ENCODE measurements at regions not wholly inside any gene's neighbourhood (a gene's known extent, or its start where the extent isn't known, plus 50 kb on each side); places are given as distances from the start of the nearest gene placed in this dataset.

DNA sequence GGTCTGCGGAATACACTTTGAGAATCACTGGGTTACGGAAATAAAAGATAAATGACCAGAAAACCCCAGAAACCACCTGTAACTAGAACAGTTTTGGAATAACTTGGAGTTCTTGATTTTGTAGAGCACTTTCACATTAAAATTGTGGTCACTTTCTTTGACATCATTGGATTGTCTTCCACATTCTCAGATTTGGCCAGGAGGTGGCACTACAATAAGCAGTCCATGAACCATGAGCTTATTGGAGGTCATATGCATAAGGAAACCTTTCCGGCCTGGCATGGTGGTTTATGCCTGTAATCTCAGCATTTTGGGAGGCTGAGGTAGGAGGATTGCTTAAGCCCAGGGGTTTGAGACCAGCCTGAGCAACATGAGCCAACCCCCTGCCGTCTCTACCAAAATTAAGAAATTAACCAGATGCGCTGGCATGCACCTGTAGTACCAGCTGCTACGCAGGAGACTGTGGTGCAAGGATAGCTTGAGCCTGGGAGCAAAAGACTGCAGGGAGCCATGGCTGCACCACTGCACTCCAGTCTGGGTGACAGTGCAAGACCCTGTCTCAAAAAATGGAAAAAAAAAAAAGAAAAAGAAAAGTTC, 107.7 kb upstream of the CAND1 start:
- Histone ChIP-seq H3K9me3 (ENCODE audit: control insufficient read depth, insufficient read depth, low read depth, low read length) (no peaks in the 10 kb centered on the region), H3K27ac (ENCODE audit: extremely low read depth, low read depth, low read length) (no peak overlapping the region), H3K4me1 (ENCODE audit: control insufficient read depth, insufficient read depth, low read length) (no peaks in the 10 kb centered on the region), H3K36me3 (ENCODE audit: control insufficient read depth in 2 of 2, insufficient read depth in 1 of 2, low read length in 2 of 2) (no peaks in the 10 kb centered on the region), H3K4me3 (ENCODE audit: low read depth, low read length) (no peak overlapping the region)
- TF ChIP-seq, protein P1, sequence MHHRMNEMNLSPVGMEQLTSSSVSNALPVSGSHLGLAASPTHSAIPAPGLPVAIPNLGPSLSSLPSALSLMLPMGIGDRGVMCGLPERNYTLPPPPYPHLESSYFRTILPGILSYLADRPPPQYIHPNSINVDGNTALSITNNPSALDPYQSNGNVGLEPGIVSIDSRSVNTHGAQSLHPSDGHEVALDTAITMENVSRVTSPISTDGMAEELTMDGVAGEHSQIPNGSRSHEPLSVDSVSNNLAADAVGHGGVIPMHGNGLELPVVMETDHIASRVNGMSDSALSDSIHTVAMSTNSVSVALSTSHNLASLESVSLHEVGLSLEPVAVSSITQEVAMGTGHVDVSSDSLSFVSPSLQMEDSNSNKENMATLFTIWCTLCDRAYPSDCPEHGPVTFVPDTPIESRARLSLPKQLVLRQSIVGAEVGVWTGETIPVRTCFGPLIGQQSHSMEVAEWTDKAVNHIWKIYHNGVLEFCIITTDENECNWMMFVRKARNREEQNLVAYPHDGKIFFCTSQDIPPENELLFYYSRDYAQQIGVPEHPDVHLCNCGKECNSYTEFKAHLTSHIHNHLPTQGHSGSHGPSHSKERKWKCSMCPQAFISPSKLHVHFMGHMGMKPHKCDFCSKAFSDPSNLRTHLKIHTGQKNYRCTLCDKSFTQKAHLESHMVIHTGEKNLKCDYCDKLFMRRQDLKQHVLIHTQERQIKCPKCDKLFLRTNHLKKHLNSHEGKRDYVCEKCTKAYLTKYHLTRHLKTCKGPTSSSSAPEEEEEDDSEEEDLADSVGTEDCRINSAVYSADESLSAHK (tag by site-specific recombination; IDR thresholded peaks at IDR 0.05) = no peak
- TF ChIP-seq ZNF510 (tag by site-specific recombination; IDR thresholded peaks at IDR 0.05; ENCODE audit: insufficient replicate concordance) = no peak
- TF ChIP-seq ZNF654 (tag by site-specific recombination; IDR thresholded peaks at IDR 0.05; ENCODE audit: low read depth) = peak; percentile 41; the same call in 1 of the 2 replicates
- POLR2A ChIA-PET = interaction anchor here (0.5 kb wide), 1 partner anchor 49 kb away, joined by 3 read pairs; no protein-coding TSS in a partner anchor
- CTCF ChIA-PET = interaction anchor here (0.5 to 1.7 kb wide), 13 partner anchors 9 to 253 kb away, joined by 3 to 7 read pairs (median 4); no protein-coding TSS in a partner anchor

DNA sequence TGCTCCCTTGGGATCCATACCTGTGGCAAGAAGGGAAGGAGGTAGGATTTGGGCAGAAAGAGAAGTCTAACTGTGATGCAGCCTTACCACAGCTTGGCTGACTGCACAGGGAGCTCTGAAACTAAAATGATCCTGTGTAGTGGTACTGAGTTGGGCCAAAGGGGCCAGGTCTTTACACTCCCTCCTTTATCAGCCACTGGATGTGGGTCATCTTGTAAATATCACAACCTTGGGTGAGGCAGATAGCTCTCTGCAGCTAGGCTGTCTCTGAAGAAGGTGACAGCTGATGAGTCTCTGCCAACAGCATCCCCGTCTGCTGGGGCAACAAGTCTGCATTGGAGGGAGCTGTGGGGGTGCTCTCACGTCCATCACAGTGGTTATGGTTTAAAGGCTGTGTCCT, 95.9 kb upstream of the CAND1 start:
- H3K9me3 ChIP-seq (ENCODE audit: control insufficient read depth, insufficient read depth, low read depth, low read length) = no peaks in the 10 kb centered on the region; the same call in 1 of the 2 replicates
- ChIA-PET POLR2A (no interaction called here), CTCF (interaction anchor here (1.2 kb wide), 1 partner anchor 12 kb away, joined by 4 read pairs; no protein-coding TSS in a partner anchor)
- H3K36me3 ChIP-seq (ENCODE audit: control insufficient read depth in 2 of 2, insufficient read depth in 1 of 2, low read length in 2 of 2) = no peaks in the 10 kb centered on the region
- no peak overlapping the region for H3K4me3 ChIP-seq (ENCODE audit: low read depth, low read length)
- H3K27ac ChIP-seq (ENCODE audit: extremely low read depth, low read depth, low read length) = no peak overlapping the region
- peaks cover 4% of the 10 kb centered on the region; the same call in 1 of the 2 replicates for H3K4me1 ChIP-seq (ENCODE audit: control insufficient read depth, insufficient read depth, low read length)
- TF ChIP-seq, protein P2, sequence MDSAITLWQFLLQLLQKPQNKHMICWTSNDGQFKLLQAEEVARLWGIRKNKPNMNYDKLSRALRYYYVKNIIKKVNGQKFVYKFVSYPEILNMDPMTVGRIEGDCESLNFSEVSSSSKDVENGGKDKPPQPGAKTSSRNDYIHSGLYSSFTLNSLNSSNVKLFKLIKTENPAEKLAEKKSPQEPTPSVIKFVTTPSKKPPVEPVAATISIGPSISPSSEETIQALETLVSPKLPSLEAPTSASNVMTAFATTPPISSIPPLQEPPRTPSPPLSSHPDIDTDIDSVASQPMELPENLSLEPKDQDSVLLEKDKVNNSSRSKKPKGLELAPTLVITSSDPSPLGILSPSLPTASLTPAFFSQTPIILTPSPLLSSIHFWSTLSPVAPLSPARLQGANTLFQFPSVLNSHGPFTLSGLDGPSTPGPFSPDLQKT (IDR thresholded peaks at IDR 0.05; ENCODE audit: borderline replicate concordance, low read depth, low read length) = no peak

DNA sequence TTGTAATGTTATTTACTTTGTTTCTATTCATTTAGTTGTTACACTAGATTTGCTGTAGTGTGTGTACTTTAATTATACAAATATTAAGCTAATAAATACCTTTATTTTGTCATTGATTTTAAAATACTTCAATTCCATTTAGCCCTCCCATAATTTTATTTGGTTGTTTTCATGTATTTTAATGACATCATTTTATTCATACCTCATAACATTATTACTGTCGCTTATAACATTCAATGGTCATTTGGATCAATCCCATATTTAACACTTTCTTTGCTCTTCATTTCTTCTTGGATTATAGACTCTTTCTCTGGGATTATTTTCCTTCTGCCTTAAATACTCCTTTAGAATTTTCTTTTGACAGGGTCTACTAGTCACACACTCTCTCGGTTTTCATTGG, 86.6 kb upstream of the CAND1 start:
- Histone ChIP-seq H3K4me1 (ENCODE audit: control insufficient read depth, insufficient read depth, low read length) (no peaks in the 10 kb centered on the region), H3K4me3 (ENCODE audit: low read depth, low read length) (no peak overlapping the region), H3K36me3 (ENCODE audit: control insufficient read depth in 2 of 2, insufficient read depth in 1 of 2, low read length in 2 of 2) (no peaks in the 10 kb centered on the region), H3K9me3 (ENCODE audit: control insufficient read depth, insufficient read depth, low read depth, low read length) (no peaks in the 10 kb centered on the region), H3K27ac (ENCODE audit: extremely low read depth, low read depth, low read length) (no peak overlapping the region)
- no peak for TF ChIP-seq ZNF404 (tag by site-specific recombination; IDR thresholded peaks at IDR 0.05)
- TF ChIP-seq, protein P3, sequence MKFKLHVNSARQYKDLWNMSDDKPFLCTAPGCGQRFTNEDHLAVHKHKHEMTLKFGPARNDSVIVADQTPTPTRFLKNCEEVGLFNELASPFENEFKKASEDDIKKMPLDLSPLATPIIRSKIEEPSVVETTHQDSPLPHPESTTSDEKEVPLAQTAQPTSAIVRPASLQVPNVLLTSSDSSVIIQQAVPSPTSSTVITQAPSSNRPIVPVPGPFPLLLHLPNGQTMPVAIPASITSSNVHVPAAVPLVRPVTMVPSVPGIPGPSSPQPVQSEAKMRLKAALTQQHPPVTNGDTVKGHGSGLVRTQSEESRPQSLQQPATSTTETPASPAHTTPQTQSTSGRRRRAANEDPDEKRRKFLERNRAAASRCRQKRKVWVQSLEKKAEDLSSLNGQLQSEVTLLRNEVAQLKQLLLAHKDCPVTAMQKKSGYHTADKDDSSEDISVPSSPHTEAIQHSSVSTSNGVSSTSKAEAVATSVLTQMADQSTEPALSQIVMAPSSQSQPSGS (tag by site-specific recombination; IDR thresholded peaks at IDR 0.05; ENCODE audit: low read depth) = peak; percentile 73
- ChIA-PET CTCF (no interaction called here), POLR2A (no interaction called here)

DNA sequence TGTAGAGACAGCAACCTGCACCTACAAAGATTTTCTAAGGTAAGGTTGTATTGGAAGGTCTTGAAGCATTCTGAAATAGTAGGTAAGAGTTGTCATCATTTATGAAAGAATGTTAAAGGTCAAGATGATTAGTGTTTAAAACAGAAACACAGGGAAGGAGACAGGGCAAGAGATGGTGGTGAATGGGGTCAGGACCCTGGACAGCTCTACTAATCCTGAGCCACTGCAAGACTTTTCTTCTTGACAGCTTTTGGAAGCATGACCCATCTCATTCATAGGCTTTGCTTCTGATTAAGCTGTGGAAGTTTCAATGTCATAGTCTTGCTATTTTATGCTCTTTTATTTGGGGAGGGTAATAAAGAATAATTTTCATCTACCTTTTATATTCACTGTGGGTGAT, 75.5 kb upstream of the CAND1 start:
- POLR2A ChIA-PET = no interaction called here

More for the DNA sequence above, 75.5 kb upstream of the CAND1 start:
- Histone ChIP-seq H3K27ac (ENCODE audit: extremely low read depth, low read depth, low read length) (no peak overlapping the region), H3K9me3 (ENCODE audit: control insufficient read depth, insufficient read depth, low read depth, low read length) (no peaks in the 10 kb centered on the region), H3K4me3 (ENCODE audit: low read depth, low read length) (no peak overlapping the region), H3K4me1 (ENCODE audit: control insufficient read depth, insufficient read depth, low read length) (no peaks in the 10 kb centered on the region), H3K36me3 (ENCODE audit: control insufficient read depth in 2 of 2, insufficient read depth in 1 of 2, low read length in 2 of 2) (no peaks in the 10 kb centered on the region)
- TF ChIP-seq ZNF792 (tag by site-specific recombination; IDR thresholded peaks at IDR 0.05) (no peak), ZNF514 (tag by site-specific recombination; IDR thresholded peaks at IDR 0.05) (no peak)
- TF ChIP-seq, protein P4, sequence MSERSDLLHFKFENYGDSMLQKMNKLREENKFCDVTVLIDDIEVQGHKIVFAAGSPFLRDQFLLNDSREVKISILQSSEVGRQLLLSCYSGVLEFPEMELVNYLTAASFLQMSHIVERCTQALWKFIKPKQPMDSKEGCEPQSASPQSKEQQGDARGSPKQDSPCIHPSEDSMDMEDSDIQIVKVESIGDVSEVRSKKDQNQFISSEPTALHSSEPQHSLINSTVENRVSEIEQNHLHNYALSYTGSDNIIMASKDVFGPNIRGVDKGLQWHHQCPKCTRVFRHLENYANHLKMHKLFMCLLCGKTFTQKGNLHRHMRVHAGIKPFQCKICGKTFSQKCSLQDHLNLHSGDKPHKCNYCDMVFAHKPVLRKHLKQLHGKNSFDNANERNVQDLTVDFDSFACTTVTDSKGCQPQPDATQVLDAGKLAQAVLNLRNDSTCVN (tag by site-specific recombination; optimal IDR thresholded peaks at IDR 0.05) = no peak
- TF ChIP-seq, protein P5, sequence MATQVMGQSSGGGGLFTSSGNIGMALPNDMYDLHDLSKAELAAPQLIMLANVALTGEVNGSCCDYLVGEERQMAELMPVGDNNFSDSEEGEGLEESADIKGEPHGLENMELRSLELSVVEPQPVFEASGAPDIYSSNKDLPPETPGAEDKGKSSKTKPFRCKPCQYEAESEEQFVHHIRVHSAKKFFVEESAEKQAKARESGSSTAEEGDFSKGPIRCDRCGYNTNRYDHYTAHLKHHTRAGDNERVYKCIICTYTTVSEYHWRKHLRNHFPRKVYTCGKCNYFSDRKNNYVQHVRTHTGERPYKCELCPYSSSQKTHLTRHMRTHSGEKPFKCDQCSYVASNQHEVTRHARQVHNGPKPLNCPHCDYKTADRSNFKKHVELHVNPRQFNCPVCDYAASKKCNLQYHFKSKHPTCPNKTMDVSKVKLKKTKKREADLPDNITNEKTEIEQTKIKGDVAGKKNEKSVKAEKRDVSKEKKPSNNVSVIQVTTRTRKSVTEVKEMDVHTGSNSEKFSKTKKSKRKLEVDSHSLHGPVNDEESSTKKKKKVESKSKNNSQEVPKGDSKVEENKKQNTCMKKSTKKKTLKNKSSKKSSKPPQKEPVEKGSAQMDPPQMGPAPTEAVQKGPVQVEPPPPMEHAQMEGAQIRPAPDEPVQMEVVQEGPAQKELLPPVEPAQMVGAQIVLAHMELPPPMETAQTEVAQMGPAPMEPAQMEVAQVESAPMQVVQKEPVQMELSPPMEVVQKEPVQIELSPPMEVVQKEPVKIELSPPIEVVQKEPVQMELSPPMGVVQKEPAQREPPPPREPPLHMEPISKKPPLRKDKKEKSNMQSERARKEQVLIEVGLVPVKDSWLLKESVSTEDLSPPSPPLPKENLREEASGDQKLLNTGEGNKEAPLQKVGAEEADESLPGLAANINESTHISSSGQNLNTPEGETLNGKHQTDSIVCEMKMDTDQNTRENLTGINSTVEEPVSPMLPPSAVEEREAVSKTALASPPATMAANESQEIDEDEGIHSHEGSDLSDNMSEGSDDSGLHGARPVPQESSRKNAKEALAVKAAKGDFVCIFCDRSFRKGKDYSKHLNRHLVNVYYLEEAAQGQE (tag by site-specific recombination; IDR thresholded peaks at IDR 0.05) = peak; percentile 97
- CTCF ChIA-PET = interaction anchor here (0.6 kb wide), 1 partner anchor 11 kb away, joined by 3 read pairs; no protein-coding TSS in a partner anchor
